ENCODE measurements at regions not wholly inside any gene's neighbourhood (a gene's known extent, or its start where the extent isn't known, plus 50 kb on each side); places are given as distances from the start of the nearest gene placed in this dataset.

DNA sequence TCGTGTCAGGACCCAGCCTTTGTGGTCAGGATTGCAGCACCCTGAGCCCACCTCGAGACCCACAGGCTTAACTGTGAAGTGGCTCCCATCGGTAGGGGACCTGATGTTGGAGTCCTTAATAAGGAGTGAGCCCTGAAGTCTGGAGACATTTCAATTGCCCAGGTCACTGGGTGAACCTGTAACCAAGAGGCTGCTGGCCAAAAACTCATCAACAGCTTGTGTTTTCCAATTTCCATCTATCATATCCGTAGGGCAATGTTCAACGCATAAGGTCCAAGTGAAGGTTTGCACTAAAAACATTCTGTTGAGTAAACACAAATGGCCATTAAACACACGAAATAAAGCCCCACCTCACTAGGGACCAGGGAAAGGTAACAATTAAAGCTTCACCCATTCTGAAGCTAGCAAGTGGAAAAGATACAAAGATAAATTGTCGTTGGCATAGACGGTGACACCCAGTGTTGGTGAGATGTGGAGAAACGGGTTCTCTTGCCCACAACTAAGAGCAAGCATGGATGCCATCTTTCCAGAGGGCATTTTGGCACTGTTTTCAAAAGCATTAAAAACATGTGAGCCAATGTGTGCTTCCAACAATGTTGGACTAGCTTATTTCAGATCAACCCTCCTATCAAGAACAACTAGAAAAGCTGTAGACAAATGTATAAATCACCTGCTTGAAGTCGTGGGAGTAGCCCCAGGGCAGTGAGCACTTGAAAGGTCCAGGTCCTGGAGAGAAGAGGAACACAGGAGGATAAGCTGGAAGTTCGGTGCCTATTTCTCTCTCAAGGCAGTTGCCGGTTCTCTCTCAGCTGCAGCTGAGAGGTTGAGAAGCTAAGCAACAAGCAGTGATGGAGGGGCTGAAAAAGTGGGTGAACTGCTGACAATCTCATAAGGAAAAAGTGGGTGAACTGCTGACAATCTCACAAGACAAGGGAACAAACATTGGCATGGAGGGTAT is 56.3 kb upstream of the PCSK6 start:
- Mint-ChIP-seq H3K27me3 (peaks cover 8% of the 10 kb centered on the region), H3K27ac (no peak overlapping the region), H3K4me3 (no peak overlapping the region), H3K4me1 (ENCODE audit: low read depth) (no peaks in the 10 kb centered on the region), H3K9me3 (peaks cover 6% of the 10 kb centered on the region), H3K36me3 (ENCODE audit: low read depth) (no peaks in the 10 kb centered on the region)
- POLR2A ChIA-PET: no interaction called here
- CTCF ChIA-PET: no interaction called here
- ATAC-seq: no peak
- TF ChIP-seq, protein P1, sequence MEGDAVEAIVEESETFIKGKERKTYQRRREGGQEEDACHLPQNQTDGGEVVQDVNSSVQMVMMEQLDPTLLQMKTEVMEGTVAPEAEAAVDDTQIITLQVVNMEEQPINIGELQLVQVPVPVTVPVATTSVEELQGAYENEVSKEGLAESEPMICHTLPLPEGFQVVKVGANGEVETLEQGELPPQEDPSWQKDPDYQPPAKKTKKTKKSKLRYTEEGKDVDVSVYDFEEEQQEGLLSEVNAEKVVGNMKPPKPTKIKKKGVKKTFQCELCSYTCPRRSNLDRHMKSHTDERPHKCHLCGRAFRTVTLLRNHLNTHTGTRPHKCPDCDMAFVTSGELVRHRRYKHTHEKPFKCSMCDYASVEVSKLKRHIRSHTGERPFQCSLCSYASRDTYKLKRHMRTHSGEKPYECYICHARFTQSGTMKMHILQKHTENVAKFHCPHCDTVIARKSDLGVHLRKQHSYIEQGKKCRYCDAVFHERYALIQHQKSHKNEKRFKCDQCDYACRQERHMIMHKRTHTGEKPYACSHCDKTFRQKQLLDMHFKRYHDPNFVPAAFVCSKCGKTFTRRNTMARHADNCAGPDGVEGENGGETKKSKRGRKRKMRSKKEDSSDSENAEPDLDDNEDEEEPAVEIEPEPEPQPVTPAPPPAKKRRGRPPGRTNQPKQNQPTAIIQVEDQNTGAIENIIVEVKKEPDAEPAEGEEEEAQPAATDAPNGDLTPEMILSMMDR (IDR thresholded peaks at IDR 0.05): no peak
- no peak for DNase-seq
- intact Hi-C loops (cut with micrococcal nuclease): no loop called here

DNA sequence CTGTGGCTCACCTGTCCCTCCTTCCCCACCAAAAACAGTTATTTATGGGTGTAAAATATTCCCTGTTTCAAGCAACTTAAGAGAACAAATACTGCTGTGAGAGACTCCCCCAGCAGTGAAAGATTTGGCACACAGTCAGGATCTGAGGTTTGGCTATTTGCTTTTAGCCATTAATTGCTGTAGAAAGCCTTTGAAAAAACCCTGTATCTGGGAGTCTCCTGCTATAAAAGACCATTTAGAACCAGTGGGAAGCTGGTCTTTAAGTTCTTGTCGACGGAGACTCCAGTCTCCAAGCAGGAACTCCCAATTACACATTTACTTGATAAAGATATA is 55.1 kb upstream of the PCSK6 start:
- Mint-ChIP-seq H3K9me3 (peaks cover 6% of the 10 kb centered on the region), H3K4me1 (ENCODE audit: low read depth) (no peaks in the 10 kb centered on the region), H3K27me3 (peaks cover 6% of the 10 kb centered on the region), H3K4me3 (no peak overlapping the region), H3K36me3 (ENCODE audit: low read depth) (no peaks in the 10 kb centered on the region), H3K27ac (no peak overlapping the region)
- intact Hi-C loops (cut with micrococcal nuclease): no loop called here
- TF ChIP-seq, protein P1 (IDR thresholded peaks at IDR 0.05): no peak
- POLR2A ChIA-PET: no interaction called here
- CTCF ChIA-PET: no interaction called here
- ATAC-seq (no peak), DNase-seq (no peak)

GRCh38 chr15:101543926-101544612 is 54.6 kb upstream of the PCSK6 start:
- Mint-ChIP-seq H3K9me3 (peaks cover 7% of the 10 kb centered on the region), H3K27me3 (peaks cover 6% of the 10 kb centered on the region), H3K4me1 (ENCODE audit: low read depth) (no peaks in the 10 kb centered on the region), H3K36me3 (ENCODE audit: low read depth) (no peaks in the 10 kb centered on the region), H3K27ac (no peak overlapping the region), H3K4me3 (no peak overlapping the region)
- intact Hi-C loops (cut with micrococcal nuclease): no loop called here
- POLR2A ChIA-PET: interaction anchor here (1.1 kb wide), 1 partner anchor 97 kb away, joined by 3 read pairs; no protein-coding TSS in a partner anchor
- no peak for DNase-seq
- TF ChIP-seq, protein P1 (IDR thresholded peaks at IDR 0.05): no peak
- CTCF ChIA-PET: no interaction called here
- no peak for ATAC-seq

- Mint-ChIP-seq H3K27me3 (peaks cover 6% of the 10 kb centered on the region), H3K9me3 (peaks cover 7% of the 10 kb centered on the region), H3K4me3 (no peak overlapping the region), H3K4me1 (ENCODE audit: low read depth) (no peaks in the 10 kb centered on the region), H3K36me3 (ENCODE audit: low read depth) (no peaks in the 10 kb centered on the region), H3K27ac (no peak overlapping the region)
- CTCF ChIA-PET: no interaction called here
- intact Hi-C loops (cut with micrococcal nuclease): no loop called here
- ATAC-seq (no peak), DNase-seq (no peak)
- POLR2A ChIA-PET: interaction anchor here (1.1 kb wide), 1 partner anchor 97 kb away, joined by 3 read pairs; no protein-coding TSS in a partner anchor
- TF ChIP-seq, protein P1 (IDR thresholded peaks at IDR 0.05): no peak
These were observed 53.9 kb upstream of the PCSK6 start for GRCh38 chr15:101543431-101543830.

DNA sequence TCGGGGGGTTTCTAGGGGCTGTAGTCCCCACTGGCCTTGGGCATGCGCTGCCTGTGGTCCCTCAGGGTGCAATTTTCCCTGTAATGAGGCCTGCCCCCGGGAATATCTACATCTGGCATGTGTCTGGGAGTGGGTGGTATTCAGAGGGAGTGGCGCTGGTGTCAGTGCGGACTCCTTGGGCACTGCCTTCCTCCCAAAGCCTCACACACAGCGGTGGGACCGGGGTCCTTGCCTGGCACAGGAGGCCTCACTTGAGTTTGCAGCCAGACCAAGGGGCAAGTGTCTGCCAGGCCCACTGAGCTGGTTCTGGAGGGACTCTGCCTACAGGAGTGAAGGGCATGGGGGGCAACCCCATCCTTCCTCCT is 53.5 kb upstream of the PCSK6 start:
- TF ChIP-seq, protein P1 (IDR thresholded peaks at IDR 0.05): no peak
- Mint-ChIP-seq H3K27me3 (peaks cover 3% of the 10 kb centered on the region), H3K9me3 (peaks cover 7% of the 10 kb centered on the region), H3K4me1 (ENCODE audit: low read depth) (no peaks in the 10 kb centered on the region), H3K4me3 (no peak overlapping the region), H3K36me3 (ENCODE audit: low read depth) (no peaks in the 10 kb centered on the region), H3K27ac (no peak overlapping the region)
- intact Hi-C loops (cut with micrococcal nuclease): no loop called here
- ATAC-seq (no peak), DNase-seq (no peak)
- CTCF ChIA-PET: no interaction called here
- POLR2A ChIA-PET: interaction anchor here (1.1 kb wide), 1 partner anchor 98 kb away, joined by 3 read pairs; no protein-coding TSS in a partner anchor

All from activated CD8-positive, alpha-beta T cell treated with anti-CD3 and anti-CD28 coated beads for 36 hours (primary cell).